ENCODE measurements at regions not wholly inside any gene's neighbourhood (a gene's known extent, or its start where the extent isn't known, plus 50 kb on each side); places are given as distances from the start of the nearest gene placed in this dataset.

DNA sequence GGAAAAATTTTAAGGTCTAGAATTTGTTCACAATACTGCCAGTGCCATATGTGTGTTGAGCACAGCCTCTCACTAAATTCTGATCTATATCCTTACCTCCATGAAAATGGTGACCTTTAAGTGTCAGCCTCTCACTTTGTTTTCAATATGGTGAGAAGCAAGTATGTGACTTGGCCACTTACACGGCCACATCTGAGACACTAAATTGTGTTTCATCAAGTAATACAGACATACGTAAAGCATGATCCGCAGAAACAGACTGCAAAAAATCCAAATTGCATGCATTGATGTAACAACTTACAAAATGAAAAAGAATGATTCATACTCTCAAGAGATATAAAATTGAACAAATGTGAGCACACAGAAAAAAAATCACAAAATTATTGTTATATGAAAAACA lies 55.2 kb upstream of the UGP2 start:
- DNase-seq = no peak

DNA sequence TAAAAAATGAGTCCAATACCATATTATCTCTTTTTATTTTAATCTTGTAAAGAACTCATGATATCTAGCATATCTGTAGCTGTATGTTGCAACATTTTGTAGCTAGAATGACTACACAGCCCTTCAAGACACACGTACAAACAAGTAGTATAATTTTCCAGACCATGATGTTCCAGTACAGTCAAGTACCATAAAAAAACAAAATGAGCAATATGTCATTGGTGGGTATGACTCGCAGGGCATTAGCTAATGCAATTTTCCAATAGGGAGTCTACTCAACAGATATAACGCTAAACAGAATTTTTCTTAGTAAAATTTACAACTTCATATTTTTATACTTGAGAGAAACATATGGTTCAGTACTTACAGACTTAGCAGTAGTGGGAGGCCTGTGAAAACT lies 53.6 kb upstream of the UGP2 start:
- DNase-seq = peak; percentile 65

DNA sequence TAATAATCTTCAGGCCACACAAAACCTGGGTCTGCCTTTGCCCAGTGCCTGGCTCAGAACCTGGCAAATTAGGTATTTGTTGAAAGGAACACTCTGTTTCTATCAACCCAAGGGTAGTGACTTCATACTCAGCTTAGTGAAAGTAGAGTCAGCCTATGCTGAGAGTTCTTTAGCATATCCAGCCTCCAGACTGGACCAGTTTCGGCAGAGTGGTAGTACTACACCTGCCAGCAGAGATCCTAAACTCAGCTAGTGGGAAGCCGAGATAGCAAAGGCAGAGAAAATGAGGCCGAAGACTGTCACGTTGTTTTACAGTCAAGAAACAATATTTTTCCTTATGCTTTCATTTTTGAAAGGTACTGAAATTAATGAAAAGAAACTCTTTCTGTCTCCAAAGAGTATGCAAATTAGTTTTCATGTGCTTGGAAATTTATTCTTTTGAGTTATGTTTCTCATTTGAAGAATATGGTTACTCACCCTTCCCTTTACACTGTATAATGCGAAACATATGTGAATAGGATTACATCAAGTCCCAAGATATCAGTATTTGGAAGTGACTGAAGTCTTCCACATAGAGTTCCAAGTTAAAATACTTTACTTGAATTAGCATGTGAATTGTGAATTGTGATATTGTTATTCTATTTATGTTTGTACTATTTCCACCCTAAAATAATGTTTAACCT lies 52.2 kb upstream of the UGP2 start:
- peak; percentile 79 for DNase-seq

DNA sequence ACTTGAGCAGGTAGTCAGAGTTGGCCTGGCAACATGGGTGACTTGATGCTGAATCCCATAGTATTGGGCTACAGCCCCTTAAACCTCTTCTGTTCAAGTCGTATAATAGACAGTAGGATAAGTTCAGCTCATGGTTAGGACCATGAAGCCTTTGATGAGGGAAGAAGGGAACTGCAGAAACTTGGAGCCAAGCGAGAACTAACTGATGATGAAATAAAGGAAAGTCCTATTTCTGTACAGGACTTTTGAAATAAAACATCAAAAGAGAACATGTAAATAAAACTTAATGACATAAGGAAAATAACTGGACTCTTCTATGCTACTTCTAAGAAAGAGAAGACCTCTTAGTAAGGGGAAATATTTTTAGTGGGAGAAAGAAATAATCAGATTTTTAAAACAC lies 51.2 kb upstream of the UGP2 start:
- DNase-seq = peak; percentile 86

DNA sequence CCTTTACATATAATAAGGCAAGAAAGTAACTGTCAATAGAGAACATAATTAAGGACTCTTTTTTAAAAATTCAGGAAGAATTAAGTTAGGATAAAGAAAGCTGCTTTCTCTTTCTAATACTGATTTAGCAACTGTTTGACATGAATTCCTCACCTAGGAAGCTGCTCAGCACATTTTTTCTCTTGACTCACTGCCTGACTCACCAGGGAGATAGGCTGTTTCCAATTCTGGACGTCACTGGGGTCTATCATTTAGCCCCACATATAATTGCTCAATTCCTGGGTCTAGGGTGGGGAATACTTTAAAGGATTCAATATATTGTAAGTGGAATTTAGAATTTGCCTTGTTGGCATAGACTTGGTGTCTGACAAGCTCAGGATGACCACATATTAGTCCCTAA lies 50.8 kb upstream of the UGP2 start:
- peak; percentile 87 for DNase-seq

DNA sequence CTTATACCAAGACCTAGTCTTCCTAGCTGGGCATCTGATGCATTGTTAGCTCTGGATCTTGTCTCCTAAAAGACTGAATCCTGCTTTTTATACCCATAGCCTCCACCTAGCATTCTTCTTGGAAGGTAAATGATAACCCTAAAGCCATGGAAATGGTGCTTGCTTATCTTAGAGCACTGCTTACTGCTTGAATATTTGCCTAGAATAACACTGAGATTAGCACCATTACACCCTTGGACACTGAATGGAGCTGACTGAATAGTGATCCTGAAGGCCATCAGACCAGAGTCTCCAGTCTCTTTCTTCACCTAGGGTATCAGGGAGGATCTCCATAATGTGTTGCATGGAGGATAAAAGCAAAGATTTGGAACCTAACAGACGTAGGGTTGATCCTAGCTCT lies 50.3 kb upstream of the UGP2 start:
- DNase-seq = no peak
